MV-4-11 (cell line): ENCODE measurements at regions not wholly inside any gene's neighbourhood (a gene's known extent, or its start where the extent isn't known, plus 50 kb on each side); places are given as distances from the start of the nearest gene placed in this dataset.

Source experiments
- DNase-seq: peaks from one replicate; lab custom pipeline; 2025; lab: John Stamatoyannopoulos, UW

DNA sequence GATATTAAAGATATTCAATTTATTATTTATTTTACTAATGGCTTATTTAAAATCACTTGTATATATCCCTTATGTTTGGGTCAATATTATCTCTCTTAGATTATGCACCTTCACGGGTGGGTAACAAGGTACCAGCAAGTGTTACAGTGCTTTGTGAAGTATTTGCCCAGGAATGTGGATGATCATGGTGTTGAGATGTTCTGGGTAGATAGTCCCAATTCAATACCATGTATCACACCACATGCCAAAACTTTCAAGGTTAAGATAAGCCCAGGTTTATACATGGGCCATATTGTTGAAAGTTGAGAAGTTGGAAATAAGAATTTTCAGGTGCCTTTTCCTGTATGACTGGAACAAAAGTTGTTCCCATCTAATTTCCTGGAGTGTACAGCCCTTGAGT is 131.3 kb upstream of the RASSF8 start:
- no peak for DNase-seq

DNA sequence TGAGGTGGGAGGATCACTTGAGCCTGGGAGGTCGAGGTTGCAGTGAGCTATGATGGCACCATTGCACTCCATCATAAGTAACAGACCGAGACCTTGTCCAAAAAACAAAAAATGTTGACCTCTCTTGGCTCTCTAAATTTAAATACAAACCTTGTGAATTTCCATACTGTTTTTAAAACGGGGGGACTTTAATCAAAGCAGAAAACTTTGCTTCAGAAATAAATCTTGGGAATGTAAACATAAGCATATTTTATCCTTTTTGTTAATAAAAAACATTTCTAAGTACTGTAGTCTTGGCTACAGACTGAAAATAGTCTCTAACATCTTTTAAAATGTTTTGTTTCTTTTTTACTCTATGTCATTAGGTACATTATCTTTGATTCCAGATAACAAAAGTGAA is 130.7 kb upstream of the RASSF8 start:
- no peak for DNase-seq

DNA sequence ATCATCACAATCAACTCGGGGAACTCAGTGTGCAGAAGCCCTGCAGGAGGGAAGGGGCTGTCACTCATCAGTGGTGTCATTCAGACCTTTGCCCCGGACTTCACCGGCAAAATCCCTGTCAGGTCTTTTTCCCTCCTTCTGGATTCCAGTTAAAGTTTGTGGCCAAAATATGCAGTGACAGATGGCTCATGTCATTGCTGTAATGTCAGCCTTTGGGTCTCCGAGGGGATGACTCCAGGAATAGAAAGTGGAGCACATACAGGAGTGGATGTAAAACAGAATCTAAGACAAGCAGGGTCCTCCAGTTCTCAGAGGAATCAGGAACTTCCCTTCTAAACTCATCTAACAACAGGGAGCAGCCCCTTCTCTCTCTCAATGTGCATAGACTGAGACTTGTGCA is 130.3 kb upstream of the RASSF8 start:
- DNase-seq, result no peak

DNA sequence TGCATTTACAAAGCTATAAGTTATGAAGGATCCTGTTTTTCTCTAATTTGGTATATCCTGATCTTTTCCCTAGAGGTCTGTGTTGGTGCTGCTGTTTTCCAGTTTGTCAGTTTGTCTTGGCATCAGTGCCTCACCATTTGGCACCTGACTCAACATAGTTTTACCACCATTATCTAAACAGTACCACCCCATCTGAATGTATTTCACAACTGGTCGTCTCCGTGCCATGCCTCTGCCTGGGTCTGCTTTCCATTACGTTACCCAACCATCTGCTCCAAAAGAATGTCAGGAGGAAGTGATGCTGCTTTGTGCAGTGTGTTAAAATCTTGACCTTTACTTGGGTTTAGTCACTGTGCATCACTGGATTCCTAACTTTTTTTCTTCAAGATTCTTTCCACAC is 129.3 kb upstream of the RASSF8 start:
- peak; percentile 81 for DNase-seq

DNA sequence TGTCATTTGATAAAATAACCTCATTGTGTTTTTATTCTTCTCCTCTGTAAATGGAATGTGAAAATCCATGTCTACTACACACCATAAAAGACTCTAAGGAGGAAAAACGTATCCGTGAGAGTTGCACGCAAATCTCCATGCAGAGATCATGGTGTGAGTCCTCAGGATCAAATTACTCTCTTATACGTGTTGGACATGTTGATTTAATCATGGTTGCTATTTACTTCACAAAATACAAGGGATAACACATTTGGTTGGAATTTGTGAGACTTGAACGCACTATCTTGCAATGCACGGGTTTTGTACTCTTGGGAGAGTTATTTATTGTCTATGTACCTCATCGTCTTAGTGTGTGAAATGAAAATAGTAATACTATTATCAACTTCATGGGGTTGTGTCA is 128.0 kb upstream of the RASSF8 start:
- DNase-seq, result no peak

DNA sequence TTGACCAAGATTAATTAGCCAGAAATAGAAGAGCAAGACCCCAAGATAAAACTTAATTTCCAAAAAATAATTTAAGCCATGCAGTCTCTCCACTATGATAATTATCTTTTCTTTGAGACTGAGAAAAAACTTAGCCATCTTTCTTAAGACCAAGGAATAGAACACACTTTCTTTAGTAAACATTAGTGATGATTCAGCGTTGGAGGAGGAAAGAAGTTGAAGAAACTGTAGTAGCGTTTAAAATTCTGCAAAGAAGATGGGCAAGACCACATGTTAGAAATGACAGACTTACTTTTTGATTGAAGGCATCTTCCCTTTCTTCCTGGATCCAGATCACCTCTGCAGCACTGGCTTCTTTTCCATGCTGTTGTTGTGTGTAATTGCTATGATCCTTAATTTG is 124.8 kb upstream of the RASSF8 start:
- DNase-seq, result no peak

DNA sequence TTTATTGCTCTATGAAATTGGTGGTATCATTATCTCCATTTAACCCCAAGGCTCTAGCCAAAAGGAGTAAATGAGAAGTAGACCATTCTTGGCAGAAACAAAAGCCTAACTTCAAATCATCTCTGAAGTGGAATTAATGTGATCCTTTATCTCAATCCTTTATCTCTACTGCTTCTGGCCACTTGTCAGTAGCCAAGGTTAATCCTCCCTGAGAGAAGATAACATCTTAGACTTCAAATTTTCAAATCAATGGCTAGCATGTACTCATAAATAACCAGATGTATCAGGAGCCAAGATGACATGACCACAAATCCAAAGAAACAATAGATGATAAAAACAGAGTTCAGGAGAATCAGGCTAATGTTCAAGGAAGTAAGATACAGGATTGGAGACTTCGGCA is 123.1 kb upstream of the RASSF8 start:
- no peak for DNase-seq

DNA sequence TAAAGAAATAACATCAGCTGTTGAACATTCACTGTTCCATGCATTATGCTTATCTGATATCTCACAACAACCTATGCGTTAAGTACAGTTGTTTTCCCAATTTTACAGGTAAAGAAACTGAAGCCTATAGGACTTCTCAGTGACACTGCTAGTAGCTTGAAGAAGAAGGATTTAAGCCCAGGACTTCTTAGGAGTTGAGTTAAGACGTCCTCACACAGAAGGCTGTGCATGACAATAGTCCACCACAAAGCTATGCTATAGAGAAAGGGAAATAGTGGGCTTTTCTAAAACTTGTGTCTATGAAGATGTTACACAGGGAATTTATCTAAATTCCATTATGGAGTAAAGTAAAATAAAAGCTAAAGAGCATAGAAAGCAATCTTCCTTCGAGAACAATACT is 120.5 kb upstream of the RASSF8 start:
- no peak for DNase-seq

DNA sequence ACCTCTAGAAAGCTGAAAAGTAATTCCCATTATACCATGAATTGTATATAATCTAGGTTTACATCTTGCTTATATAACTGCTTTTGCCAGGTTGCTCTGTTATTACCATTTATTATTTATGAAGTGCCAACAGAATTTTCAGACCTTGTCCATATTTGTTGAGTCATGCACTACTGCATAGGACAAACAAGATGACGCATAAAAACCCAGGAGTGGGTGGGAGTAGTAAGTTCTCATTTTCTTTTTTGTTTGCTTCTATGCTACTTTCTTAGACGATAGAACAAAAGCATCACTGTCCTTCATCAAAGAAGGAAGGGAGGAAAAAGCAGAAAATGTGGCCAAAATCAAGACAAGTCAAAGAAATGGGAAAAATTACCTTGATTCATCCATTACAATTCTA is 119.0 kb upstream of the RASSF8 start:
- DNase-seq, result no peak

DNA sequence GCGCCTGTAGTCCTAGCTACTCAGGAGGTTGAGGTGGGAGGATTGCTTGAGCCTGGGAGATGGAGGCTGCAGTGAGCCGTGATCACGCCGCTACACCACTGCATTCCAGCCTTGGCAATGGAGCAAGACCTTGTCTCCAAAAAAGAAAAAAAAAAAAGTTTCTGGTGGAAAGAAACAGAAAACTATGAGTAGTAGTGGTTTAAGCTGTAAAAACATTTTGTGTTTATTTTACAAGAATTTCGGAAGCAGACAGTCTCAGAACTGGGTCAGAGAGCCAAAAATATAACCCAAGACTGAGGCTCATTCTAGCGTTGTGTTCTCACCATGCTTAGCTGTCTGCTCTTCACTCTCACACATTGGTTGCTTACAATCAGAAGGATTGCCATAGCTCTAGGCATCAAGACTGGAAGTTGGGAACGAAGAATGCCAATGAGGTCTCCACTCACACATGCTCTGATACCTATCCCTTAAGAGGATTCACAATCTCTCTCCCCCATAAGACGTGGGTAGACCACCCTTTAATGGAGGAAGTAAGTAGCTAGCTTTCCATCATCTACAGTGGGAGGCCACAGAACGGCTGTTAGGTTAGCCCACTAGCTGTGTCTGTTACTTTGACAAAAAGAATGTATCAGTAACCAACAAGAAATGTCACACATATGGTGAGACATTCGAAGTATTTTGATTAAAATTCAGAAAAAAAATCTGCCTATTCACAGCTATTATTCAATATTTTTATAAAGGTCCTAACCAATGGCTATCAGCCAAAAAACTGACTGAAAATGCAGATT is 117.6 kb upstream of the RASSF8 start:
- no peak for DNase-seq

DNA sequence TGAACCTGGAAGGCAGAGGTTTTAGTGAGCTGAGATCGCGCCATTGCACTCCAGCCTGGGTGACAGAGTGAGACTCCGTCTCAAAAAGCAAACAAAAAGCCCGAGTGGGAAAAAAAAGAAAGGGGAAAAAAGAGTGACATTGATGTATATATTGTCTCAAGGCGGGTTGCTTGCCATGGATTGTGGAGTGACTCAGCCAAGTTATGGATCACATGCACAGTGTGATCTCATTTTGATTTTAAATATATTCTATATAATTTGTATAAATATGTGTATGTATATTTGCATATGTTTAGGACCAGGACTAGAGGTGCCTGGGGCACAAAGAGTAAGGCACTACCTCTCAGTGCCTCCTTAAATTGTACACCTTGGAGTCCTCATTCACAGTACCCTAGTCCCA is 116.2 kb upstream of the RASSF8 start:
- DNase-seq, result no peak

DNA sequence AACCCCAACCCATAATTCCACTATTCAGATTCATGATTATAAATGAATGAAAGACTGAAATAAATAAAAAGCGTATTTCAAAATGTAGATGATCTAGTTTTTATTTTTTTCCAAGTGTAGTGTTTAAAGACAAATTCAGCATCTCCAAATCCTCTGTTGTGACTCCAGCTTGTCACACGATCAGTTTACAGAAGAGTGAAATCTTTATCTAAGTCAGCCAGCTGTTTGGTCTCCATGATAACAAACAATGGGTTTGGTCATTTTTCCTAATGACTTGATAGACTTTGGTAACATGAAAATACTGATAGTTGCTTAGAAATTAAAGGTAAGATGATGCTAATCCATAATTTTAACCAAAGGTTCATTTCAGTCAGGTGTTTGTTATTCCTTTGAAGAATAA is 114.5 kb upstream of the RASSF8 start:
- DNase-seq, result no peak

DNA sequence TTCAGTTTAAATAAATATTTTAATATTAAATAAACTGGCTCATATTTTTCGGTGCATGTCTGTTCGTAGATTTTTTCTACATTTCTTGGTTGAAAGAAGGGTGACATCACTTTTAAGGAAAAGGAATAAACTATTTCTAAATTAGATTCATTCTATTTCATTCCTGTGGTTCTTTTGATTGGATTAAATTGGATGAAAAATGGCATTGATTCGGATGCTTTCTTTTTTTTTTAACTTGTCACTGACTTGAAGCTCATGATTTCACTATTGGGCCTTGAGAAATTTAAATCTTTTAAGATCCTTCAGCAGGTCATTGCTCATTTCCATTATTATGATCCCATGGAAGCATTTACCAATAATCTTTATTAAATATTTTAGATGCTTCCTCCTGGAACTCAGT is 113.1 kb upstream of the RASSF8 start:
- DNase-seq, result no peak

DNA sequence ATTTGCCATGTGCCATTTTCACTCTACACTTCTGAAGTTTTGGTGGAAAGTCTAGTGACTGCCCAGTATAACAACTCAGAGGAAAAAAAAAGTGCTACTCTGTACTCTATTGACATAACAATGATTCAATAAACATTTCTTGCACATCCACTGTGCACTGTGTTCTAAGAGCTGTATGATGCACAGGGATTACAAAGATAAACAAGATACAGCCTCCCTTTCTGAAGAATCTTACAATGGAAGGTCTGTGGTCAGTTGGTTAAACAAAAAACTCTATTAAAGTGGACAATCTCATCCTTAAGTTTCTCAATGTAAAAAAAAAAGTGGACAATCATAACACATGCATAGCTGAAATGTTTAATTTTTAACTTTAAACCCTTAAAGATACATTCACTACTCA is 105.7 kb upstream of the RASSF8 start:
- no peak for DNase-seq

DNA sequence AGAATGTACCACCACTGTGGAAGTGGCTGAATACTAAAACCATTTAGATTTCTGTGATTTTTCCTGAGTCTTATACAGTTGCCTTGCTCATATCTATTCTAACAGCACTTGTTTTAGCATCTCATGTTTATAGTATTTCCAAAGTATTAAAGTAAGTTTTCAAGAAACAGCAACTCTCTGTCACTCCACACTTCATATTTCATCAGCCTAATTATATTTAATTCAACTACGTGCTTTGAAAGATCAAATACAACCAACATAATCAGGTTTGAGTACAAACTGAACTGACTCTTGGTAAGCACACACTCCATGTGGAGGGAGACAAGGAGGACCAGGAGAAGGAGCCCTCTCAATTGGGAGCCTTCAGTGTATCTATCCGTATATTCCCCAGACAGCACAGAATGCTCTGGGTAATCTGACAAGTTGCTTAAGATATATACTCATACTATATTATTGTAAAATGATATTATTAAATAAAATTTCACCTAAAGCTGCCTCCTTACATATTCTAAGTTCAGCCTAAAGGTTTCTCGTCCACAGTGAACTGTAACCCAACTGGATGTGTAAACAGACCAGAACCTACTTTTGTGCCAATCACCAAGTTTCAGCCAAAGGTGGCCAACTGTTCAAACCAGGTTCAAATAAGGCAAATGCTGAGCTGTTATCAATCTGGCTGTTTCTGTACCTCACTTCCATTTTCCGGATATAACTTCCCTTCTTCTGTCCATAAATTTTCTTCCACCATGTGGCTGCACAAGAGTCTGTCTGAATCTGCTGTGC is 105.0 kb upstream of the RASSF8 start:
- no peak for DNase-seq

DNA sequence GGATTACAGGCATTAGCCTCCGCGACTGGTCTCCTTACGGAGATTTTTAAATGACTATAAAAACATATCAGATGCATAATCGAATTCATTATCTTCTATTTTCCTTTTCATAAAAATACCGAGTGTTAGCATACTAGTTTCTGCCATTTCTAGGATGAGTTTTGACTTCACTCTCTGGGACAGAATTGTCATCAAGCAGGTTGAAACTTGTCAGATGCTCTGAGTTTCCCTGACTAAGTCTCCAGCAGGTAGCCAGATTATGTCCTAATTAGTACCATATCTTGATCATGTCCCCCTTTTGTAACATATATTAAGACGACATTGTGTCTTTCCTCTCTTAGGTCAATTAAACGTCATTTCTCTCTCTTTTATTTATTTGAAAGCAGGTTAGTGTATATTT is 103.5 kb upstream of the RASSF8 start:
- no peak for DNase-seq

DNA sequence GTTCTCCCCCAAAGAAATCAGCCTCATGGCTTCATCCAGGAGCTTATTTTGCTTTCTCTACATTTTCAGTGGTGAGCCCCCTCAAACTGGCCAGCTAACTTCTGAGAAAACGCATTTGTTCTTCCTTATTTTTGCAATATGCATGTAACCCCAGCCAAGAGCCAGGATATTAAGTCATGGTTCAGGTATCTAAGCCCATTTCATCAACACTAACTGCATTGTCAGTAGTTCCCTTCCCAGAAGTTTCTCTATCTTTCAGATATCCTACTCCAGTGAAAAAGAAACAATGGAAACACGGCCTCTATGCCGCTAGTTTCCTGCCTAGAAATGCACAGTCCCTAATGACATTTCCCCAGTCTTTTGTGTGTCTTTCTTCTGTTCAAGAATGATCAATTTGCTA is 102.8 kb upstream of the RASSF8 start:
- no peak for DNase-seq

DNA sequence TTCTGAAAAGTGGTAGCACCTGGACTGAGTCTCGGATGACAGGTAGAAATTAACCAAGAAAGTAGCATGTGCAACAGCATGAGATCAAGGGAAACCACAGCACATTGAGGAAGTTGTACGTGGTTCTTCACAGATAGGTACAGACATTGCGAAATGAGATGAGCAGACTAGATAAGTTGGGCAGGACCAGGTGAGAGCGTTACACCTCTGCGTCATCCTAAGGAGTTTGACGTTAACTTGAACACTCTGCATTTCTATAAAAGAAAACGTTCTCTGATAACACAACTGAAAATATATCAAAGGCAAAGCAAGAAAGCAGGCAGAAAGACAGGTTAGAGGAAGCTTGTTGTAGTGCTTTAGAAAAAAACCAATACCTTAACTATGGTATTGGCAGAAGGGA is 98.5 kb upstream of the RASSF8 start:
- no peak for DNase-seq

DNA sequence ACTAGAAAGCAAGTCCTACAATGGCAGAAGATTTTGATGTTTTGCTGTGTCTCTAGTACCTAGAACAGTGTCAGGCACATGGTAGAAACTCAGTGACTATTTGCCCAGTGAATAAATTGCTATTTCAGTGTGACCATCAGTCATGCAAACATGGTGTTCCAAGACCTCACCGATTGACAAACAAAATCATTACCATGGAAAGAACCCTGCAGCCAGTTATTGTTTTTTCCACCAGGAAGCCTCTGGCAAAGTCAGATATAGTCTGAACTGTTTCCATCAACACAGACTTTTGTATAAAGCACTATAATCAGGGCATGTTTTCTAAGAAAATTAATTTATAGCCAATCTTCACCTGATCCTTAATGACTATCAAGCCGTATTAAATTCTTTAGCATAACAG is 97.3 kb upstream of the RASSF8 start:
- no peak for DNase-seq

DNA sequence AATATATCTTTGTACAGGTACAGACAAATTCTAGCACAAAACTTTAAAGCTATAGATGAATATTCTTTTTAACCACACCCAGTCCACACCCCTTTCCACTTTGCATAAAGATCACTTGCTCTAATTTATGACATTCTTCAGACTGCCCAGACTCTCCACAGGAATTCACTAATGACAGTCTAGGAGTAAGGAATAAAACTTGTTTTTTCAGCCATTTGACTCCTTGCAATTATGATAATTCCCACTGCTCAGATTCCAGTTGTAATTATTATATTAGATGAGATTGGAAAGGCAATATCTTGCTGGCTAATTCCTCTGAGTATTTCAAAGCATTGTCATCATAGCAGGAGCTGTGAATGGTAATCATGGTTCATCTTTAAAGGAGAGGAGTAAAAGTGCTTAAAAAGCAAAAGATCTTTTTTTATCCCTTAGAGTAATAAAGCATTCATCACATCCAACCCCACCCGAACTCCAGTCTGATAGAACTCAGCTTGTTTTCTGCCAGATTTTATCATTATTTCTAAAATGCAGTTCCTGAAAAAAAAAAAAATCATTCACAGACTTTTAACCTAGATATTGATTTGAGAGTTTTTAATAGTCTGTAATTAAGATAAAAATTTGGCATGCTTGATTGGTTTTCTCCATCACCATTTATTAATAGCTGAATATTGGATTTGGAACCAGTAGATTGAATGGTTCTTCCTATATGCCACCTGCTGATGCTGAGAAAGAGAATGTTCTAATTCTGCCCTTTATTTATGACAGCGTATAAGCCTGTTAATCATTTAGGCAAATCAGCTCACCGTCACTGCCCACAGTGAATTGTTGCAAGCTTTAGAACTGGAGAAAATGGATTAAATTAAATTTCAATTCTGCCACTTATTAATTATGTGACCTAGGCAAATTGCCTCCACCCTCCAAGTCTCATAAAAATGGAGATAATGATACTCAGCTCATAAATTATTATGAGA is 93.9 kb upstream of the RASSF8 start:
- DNase-seq, result no peak

DNA sequence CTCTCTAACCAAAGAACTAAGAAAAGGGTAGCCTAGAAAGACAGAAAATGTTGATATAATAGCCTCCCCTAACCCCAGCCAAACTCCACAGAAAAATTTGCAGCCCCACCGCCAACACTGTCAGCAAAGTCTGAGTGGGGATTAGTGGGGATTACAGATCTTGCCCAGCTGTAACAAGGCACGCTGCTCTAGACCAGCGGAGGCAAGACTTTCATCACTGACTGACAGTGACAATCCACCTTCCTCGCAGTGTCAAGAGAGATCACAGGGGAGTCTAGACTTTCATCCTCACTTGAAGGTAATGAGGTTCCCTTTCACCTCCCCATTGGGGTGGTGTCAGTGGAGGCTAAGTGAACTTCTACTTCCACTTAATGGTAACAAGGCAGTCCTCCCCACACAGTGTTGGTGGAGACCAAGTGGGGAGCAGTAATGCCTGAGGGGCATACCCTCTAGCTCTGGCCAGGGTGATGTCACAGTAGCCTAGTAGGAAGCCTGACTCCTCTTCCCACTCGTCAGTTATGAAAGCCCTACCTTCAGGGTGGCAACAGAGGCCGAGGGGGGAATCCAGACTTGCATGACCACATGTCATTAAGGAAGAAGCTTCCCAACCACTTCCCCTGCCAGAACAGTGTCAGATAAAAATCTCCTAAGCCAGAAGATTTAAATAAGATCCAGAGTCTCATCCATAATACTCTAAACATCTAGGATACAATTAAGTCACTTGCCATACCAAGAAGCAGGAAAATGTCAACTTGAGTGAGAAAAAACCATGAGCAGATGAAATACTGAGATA is 91.7 kb upstream of the RASSF8 start:
- DNase-seq, result peak; percentile 69

DNA sequence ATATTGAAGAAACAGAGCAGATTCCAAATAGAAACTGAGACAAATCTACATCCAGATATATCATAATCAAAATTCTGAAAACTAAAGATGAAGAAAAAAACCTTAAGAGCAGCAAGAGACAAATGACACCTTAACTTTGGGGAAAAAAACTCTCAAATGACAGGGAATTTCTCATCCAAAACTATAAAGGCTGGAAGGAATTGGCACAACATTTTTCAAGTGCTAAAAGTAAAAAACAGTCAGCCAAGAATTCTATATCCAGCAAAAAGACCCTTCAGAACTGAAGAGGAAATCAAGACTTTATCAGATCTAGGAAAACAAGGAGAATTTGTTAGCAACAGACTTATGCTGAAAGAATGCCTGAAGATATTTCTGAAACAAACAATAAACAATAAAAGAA is 90.3 kb upstream of the RASSF8 start:
- no peak for DNase-seq
